ENCODE measurements at regions not wholly inside any gene's neighbourhood (a gene's known extent, or its start where the extent isn't known, plus 50 kb on each side); places are given as distances from the start of the nearest gene placed in this dataset.
"Not testable (repeated sequence)": the region's sequence is repeated elsewhere in the genome, so short reads cannot be mapped to it uniquely, and the experiment has no call there.

DNA sequence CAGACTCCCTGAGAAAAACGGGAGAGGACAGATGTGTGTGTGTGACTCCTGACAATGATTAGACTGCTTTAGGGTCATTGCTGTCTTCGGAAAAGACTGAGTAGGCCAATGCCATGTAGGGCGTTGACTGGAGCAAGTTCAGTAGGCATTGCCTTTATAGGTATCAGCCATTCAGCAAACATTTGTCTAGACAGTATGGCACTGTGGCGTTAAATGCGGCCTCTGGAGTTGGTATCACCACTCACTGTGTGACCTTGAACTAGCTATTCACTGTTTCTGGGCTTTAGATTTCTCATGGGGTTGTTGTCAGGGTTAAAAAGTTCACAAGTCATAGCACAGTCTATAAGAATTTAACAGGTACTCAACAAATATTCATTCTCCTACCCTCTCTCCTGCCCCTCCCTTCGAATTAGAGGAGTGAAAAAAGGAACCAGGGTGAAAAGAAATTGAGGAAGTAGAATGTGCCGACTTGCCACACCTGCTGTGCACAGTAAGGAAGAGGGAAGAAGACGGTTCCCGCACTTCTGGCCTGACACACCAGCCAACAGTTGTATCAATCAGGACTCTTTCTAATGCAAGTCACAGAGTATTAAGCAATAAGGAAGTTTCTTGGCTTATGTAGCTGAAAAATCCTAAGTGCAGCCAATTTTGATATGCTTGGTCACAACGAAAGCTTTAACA lies 83.2 kb upstream of the PLAC8 start:
- DNase-seq, result no peak
- H2BK12ac ChIP-seq (ENCODE audit: low read length in 2 of 2), result no peak overlapping the region
- no peak overlapping the region for H2BK15ac ChIP-seq (ENCODE audit: low read depth, poor library complexity, severe bottlenecking)
- H3K36me3 ChIP-seq (ENCODE audit: control insufficient read depth in 1 of 2, insufficient read depth in 2 of 2, low read depth in 1 of 2, low read length in 2 of 2), result no peaks in the 10 kb centered on the region
- no peaks in the 10 kb centered on the region for H3K9me3 ChIP-seq (ENCODE audit: control insufficient read depth, low read length)
- H3K27me3 ChIP-seq (ENCODE audit: control insufficient read depth in 1 of 2, insufficient read depth in 1 of 2, low read length in 2 of 2), result no peaks in the 10 kb centered on the region
- no peak overlapping the region for H4K91ac ChIP-seq (ENCODE audit: low read length)
- no peak overlapping the region for H2AFZ ChIP-seq (ENCODE audit: low read depth, low read length)
- H3K27ac ChIP-seq (ENCODE audit: low read length, poor library complexity, severe bottlenecking), result no peak overlapping the region
- H3K4me1 ChIP-seq (ENCODE audit: control insufficient read depth, insufficient read depth, low read depth, low read length), result no peaks in the 10 kb centered on the region
- H3K4me2 ChIP-seq (ENCODE audit: low read length, poor library complexity, severe bottlenecking), result no peak overlapping the region
- WGBS, result 87% methylated on average over 8 of the region's 10 CpGs
- no peak overlapping the region for H3K23ac ChIP-seq (ENCODE audit: low read length in 2 of 2)
- no peak overlapping the region for H2AK5ac ChIP-seq (ENCODE audit: low read length, severe bottlenecking)
- no peak overlapping the region for H2BK5ac ChIP-seq (ENCODE audit: low read depth, low read length, poor library complexity, severe bottlenecking)
- no peak overlapping the region for H3K18ac ChIP-seq (ENCODE audit: low read depth in 1 of 2, low read length in 2 of 2)
- H3K9ac ChIP-seq (ENCODE audit: low read length), result no peak overlapping the region
- H4K8ac ChIP-seq (ENCODE audit: low read length), result no peak overlapping the region
- no peaks in the 10 kb centered on the region for H3K79me1 ChIP-seq (replicated peaks; ENCODE audit: low read length, poor library complexity, severe bottlenecking)
- no peak overlapping the region for H3K14ac ChIP-seq (ENCODE audit: low read length in 2 of 2)
- no peak overlapping the region for H3K4me3 ChIP-seq (ENCODE audit: insufficient read depth in 1 of 2, low read depth in 1 of 2, low read length in 2 of 2)
- no peak overlapping the region for H3K4ac ChIP-seq (ENCODE audit: low read depth in 1 of 2, low read length in 2 of 2)
- H2BK120ac ChIP-seq (ENCODE audit: low read depth, low read length), result no peak overlapping the region

DNA sequence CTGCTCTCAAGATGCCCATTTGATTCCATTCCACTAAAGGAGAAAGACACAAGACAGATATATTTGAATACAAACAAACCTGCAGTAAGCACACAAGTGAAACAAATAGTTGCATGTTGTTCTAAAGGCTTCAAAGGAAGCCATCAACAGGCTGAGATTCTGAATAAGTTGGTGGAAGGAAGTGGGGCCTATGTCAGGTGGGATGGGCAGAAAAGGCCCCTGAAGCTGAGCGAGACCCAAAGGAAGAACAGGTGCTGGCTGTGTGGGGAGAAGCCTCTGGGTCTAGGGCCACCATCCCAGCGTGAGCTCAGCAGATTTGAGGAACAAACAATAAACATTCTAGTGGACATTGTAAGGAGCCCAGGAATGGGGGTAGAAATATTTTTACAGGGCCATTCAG lies 82.4 kb upstream of the PLAC8 start:
- Histone ChIP-seq H3K4me1 (ENCODE audit: control insufficient read depth, insufficient read depth, low read depth, low read length) (no peaks in the 10 kb centered on the region), H4K91ac (ENCODE audit: low read length) (no peak overlapping the region), H3K79me1 (replicated peaks; ENCODE audit: low read length, poor library complexity, severe bottlenecking) (no peaks in the 10 kb centered on the region), H2BK120ac (ENCODE audit: low read depth, low read length) (no peak overlapping the region), H2AFZ (ENCODE audit: low read depth, low read length) (no peak overlapping the region), H3K9ac (ENCODE audit: low read length) (no peak overlapping the region), H3K4me3 (ENCODE audit: insufficient read depth in 1 of 2, low read depth in 1 of 2, low read length in 2 of 2) (no peak overlapping the region), H3K23ac (ENCODE audit: low read length in 2 of 2) (no peak overlapping the region), H3K14ac (ENCODE audit: low read length in 2 of 2) (no peak overlapping the region), H4K8ac (ENCODE audit: low read length) (no peak overlapping the region), H2AK5ac (ENCODE audit: low read length, severe bottlenecking) (no peak overlapping the region), H2BK12ac (ENCODE audit: low read length in 2 of 2) (no peak overlapping the region), H3K4me2 (ENCODE audit: low read length, poor library complexity, severe bottlenecking) (no peak overlapping the region), H3K4ac (ENCODE audit: low read depth in 1 of 2, low read length in 2 of 2) (no peak overlapping the region), H3K18ac (ENCODE audit: low read depth in 1 of 2, low read length in 2 of 2) (no peak overlapping the region), H2BK15ac (ENCODE audit: low read depth, poor library complexity, severe bottlenecking) (no peak overlapping the region), H3K27me3 (ENCODE audit: control insufficient read depth in 1 of 2, insufficient read depth in 1 of 2, low read length in 2 of 2) (no peaks in the 10 kb centered on the region), H3K27ac (ENCODE audit: low read length, poor library complexity, severe bottlenecking) (no peak overlapping the region), H2BK5ac (ENCODE audit: low read depth, low read length, poor library complexity, severe bottlenecking) (no peak overlapping the region), H3K36me3 (ENCODE audit: control insufficient read depth in 1 of 2, insufficient read depth in 2 of 2, low read depth in 1 of 2, low read length in 2 of 2) (no peaks in the 10 kb centered on the region), H3K9me3 (ENCODE audit: control insufficient read depth, low read length) (no peaks in the 10 kb centered on the region)
- DNase-seq, result no peak
- WGBS, result 88% methylated on average over 2 of the region's 2 CpGs

DNA sequence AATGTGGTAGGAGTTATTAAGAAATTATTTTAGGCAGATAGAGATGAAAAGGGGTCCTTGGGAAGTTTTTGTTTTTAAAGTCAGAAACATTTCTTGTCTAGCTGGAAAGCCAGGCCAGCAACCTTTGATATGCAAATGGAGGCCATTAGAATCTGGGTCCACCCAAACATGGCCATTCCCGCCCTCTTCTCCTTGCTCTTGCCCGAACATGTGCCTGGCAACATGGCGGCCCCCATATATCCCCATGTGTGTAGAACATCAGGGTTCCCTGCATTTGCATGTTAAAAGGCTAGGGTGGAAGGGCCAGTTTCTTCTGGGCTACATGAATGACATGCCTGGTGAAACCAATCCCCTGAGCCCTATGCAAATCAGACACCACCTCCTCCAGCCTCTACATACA lies 80.7 kb upstream of the PLAC8 start:
- Histone ChIP-seq H2AFZ (ENCODE audit: low read depth, low read length) (no peak overlapping the region), H3K36me3 (ENCODE audit: control insufficient read depth in 1 of 2, insufficient read depth in 2 of 2, low read depth in 1 of 2, low read length in 2 of 2) (no peaks in the 10 kb centered on the region), H3K14ac (ENCODE audit: low read length in 2 of 2) (no peak overlapping the region), H2BK120ac (ENCODE audit: low read depth, low read length) (no peak overlapping the region), H4K91ac (ENCODE audit: low read length) (no peak overlapping the region), H3K27me3 (ENCODE audit: control insufficient read depth in 1 of 2, insufficient read depth in 1 of 2, low read length in 2 of 2) (no peaks in the 10 kb centered on the region), H3K4ac (ENCODE audit: low read depth in 1 of 2, low read length in 2 of 2) (no peak overlapping the region), H3K18ac (ENCODE audit: low read depth in 1 of 2, low read length in 2 of 2) (no peak overlapping the region), H3K9me3 (ENCODE audit: control insufficient read depth, low read length) (no peaks in the 10 kb centered on the region), H4K8ac (ENCODE audit: low read length) (no peak overlapping the region), H3K4me2 (ENCODE audit: low read length, poor library complexity, severe bottlenecking) (no peak overlapping the region), H3K23ac (ENCODE audit: low read length in 2 of 2) (no peak overlapping the region), H2AK5ac (ENCODE audit: low read length, severe bottlenecking) (no peak overlapping the region), H3K4me3 (ENCODE audit: insufficient read depth in 1 of 2, low read depth in 1 of 2, low read length in 2 of 2) (no peak overlapping the region), H3K9ac (ENCODE audit: low read length) (no peak overlapping the region), H2BK12ac (ENCODE audit: low read length in 2 of 2) (no peak overlapping the region), H2BK15ac (ENCODE audit: low read depth, poor library complexity, severe bottlenecking) (no peak overlapping the region), H3K4me1 (ENCODE audit: control insufficient read depth, insufficient read depth, low read depth, low read length) (peaks cover 3% of the 10 kb centered on the region), H2BK5ac (ENCODE audit: low read depth, low read length, poor library complexity, severe bottlenecking) (no peak overlapping the region), H3K27ac (ENCODE audit: low read length, poor library complexity, severe bottlenecking) (no peak overlapping the region), H3K79me1 (replicated peaks; ENCODE audit: low read length, poor library complexity, severe bottlenecking) (no peaks in the 10 kb centered on the region)
- no peak for DNase-seq
- WGBS, result 100% methylated on average over 3 of the region's 3 CpGs

DNA sequence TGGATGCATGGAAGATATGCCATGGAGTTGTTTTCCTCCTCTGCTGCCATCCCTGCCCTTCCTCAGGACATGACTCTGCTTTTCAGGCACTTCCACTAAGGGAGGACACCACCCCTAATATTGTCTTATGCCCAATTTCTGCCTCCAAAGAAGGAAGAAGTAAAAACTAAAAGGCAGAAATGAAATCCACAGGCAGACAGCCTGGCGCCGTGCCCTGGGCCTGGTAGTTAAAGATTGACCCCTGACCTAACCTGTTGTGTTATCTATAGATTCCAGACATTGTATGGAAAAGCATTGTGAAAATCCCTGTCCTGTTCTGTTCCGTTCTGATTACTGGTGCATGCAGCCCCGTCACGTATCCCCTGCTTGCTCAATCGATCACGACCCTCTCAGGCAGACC lies 80.1 kb upstream of the PLAC8 start:
- H2BK12ac ChIP-seq (ENCODE audit: low read length in 2 of 2); H3K27me3 ChIP-seq (ENCODE audit: control insufficient read depth in 1 of 2, insufficient read depth in 1 of 2, low read length in 2 of 2); H3K9me3 ChIP-seq (ENCODE audit: control insufficient read depth, low read length); H3K4me2 ChIP-seq (ENCODE audit: low read length, poor library complexity, severe bottlenecking); H4K8ac ChIP-seq (ENCODE audit: low read length); H2BK120ac ChIP-seq (ENCODE audit: low read depth, low read length); H3K14ac ChIP-seq (ENCODE audit: low read length in 2 of 2); H3K4me3 ChIP-seq (ENCODE audit: insufficient read depth in 1 of 2, low read depth in 1 of 2, low read length in 2 of 2); H3K79me1 ChIP-seq (replicated peaks; ENCODE audit: low read length, poor library complexity, severe bottlenecking); DNase-seq; H2AFZ ChIP-seq (ENCODE audit: low read depth, low read length); H3K23ac ChIP-seq (ENCODE audit: low read length in 2 of 2); H4K91ac ChIP-seq (ENCODE audit: low read length); H3K36me3 ChIP-seq (ENCODE audit: control insufficient read depth in 1 of 2, insufficient read depth in 2 of 2, low read depth in 1 of 2, low read length in 2 of 2); H3K9ac ChIP-seq (ENCODE audit: low read length); H3K18ac ChIP-seq (ENCODE audit: low read depth in 1 of 2, low read length in 2 of 2); H2AK5ac ChIP-seq (ENCODE audit: low read length, severe bottlenecking); H3K4me1 ChIP-seq (ENCODE audit: control insufficient read depth, insufficient read depth, low read depth, low read length); H2BK15ac ChIP-seq (ENCODE audit: low read depth, poor library complexity, severe bottlenecking); H3K4ac ChIP-seq (ENCODE audit: low read depth in 1 of 2, low read length in 2 of 2); H2BK5ac ChIP-seq (ENCODE audit: low read depth, low read length, poor library complexity, severe bottlenecking); H3K27ac ChIP-seq (ENCODE audit: low read length, poor library complexity, severe bottlenecking): not testable (repeated sequence)
- 80% methylated on average over 7 of the region's 7 CpGs for WGBS
